ENCODE measurements at regions not wholly inside any gene's neighbourhood (a gene's known extent, or its start where the extent isn't known, plus 50 kb on each side); places are given as distances from the start of the nearest gene placed in this dataset.

- no peak overlapping the region for H2AFZ ChIP-seq (ENCODE audit: low read depth)
- no peak overlapping the region for H3K9ac ChIP-seq
- H3K79me2 ChIP-seq (ENCODE audit: insufficient read depth, low read depth): no peaks in the 10 kb centered on the region
- H3K27me3 ChIP-seq (ENCODE audit: insufficient read depth, low read depth): no peaks in the 10 kb centered on the region
- no peaks in the 10 kb centered on the region for H4K20me1 ChIP-seq (ENCODE audit: insufficient read depth)
- no peak overlapping the region for H3K27ac ChIP-seq
- no peak overlapping the region for H3K4me3 ChIP-seq (IDR thresholded peaks at IDR 0.05; ENCODE audit: insufficient read depth, low read depth, low read length)
- no peak overlapping the region for H3K4me2 ChIP-seq
- no peaks in the 10 kb centered on the region for H3K36me3 ChIP-seq (ENCODE audit: insufficient read depth)
- H3K4me1 ChIP-seq (ENCODE audit: low read depth, poor library complexity, severe bottlenecking): peaks cover 15% of the 10 kb centered on the region
- no peak for TF ChIP-seq CTCF (conservative IDR thresholded peaks at IDR 0.05; ENCODE audit: low read depth, low read length)
These were observed 139.5 kb upstream of the BTBD3 start for GRCh38 chr20:11778206-11778570.

- Histone ChIP-seq H4K20me1 (ENCODE audit: insufficient read depth) (no peaks in the 10 kb centered on the region), H2AFZ (ENCODE audit: low read depth) (peak overlapping the region; percentile 6; the same call in 1 of the 2 replicates), H3K9ac (no peak overlapping the region), H3K4me1 (ENCODE audit: low read depth, poor library complexity, severe bottlenecking) (peaks cover 40% of the 10 kb centered on the region), H3K4me3 (IDR thresholded peaks at IDR 0.05; ENCODE audit: insufficient read depth, low read depth, low read length) (no peak overlapping the region), H3K27me3 (ENCODE audit: insufficient read depth, low read depth) (no peaks in the 10 kb centered on the region), H3K27ac (no peak overlapping the region), H3K79me2 (ENCODE audit: insufficient read depth, low read depth) (no peaks in the 10 kb centered on the region), H3K36me3 (ENCODE audit: insufficient read depth) (no peaks in the 10 kb centered on the region), H3K4me2 (peak overlapping the region; percentile 2; the same call in 1 of the 2 replicates)
- no peak for TF ChIP-seq CTCF (conservative IDR thresholded peaks at IDR 0.05; ENCODE audit: low read depth, low read length)
These were observed 136.8 kb upstream of the BTBD3 start for GRCh38 chr20:11780765-11781369.

- Histone ChIP-seq H3K27me3 (ENCODE audit: insufficient read depth, low read depth) (no peaks in the 10 kb centered on the region), H3K4me3 (IDR thresholded peaks at IDR 0.05; ENCODE audit: insufficient read depth, low read depth, low read length) (no peak overlapping the region), H2AFZ (ENCODE audit: low read depth) (no peak overlapping the region), H3K79me2 (ENCODE audit: insufficient read depth, low read depth) (no peaks in the 10 kb centered on the region), H4K20me1 (ENCODE audit: insufficient read depth) (no peaks in the 10 kb centered on the region), H3K27ac (no peak overlapping the region), H3K9ac (no peak overlapping the region), H3K4me2 (no peak overlapping the region), H3K4me1 (ENCODE audit: low read depth, poor library complexity, severe bottlenecking) (peaks cover 57% of the 10 kb centered on the region), H3K36me3 (ENCODE audit: insufficient read depth) (no peaks in the 10 kb centered on the region)
- no peak for TF ChIP-seq CTCF (conservative IDR thresholded peaks at IDR 0.05; ENCODE audit: low read depth, low read length)
These were observed 134.4 kb upstream of the BTBD3 start for GRCh38 chr20:11783102-11783850.

- Histone ChIP-seq H3K27ac (peak overlapping the region; percentile 22; the same call in 1 of the 2 replicates), H3K4me2 (peak overlapping the region; percentile 42; the same call in 1 of the 2 replicates), H2AFZ (ENCODE audit: low read depth) (peak overlapping the region; percentile 49), H3K36me3 (ENCODE audit: insufficient read depth) (no peaks in the 10 kb centered on the region), H3K27me3 (ENCODE audit: insufficient read depth, low read depth) (no peaks in the 10 kb centered on the region), H3K4me3 (IDR thresholded peaks at IDR 0.05; ENCODE audit: insufficient read depth, low read depth, low read length) (no peak overlapping the region), H4K20me1 (ENCODE audit: insufficient read depth) (no peaks in the 10 kb centered on the region), H3K9ac (no peak overlapping the region), H3K4me1 (ENCODE audit: low read depth, poor library complexity, severe bottlenecking) (peaks cover 72% of the 10 kb centered on the region), H3K79me2 (ENCODE audit: insufficient read depth, low read depth) (no peaks in the 10 kb centered on the region)
- no peak for TF ChIP-seq CTCF (conservative IDR thresholded peaks at IDR 0.05; ENCODE audit: low read depth, low read length)
These were observed 131.7 kb upstream of the BTBD3 start for GRCh38 chr20:11785885-11786507.

All from KMS-11 (cell line).